GM18519 (cell line): ENCODE measurements at regions not wholly inside any gene's neighbourhood (a gene's known extent, or its start where the extent isn't known, plus 50 kb on each side); places are given as distances from the start of the nearest gene placed in this dataset.
"Not testable (repeated sequence)": the region's sequence is repeated elsewhere in the genome, so short reads cannot be mapped to it uniquely, and the experiment has no call there.

Source experiments
- ATAC-seq: cut with Tn5 transposase; IDR thresholded peaks from one replicate; pipeline ENCODE4 v1.9.1; 2021; ENCODE audit warnings: mild to moderate bottlenecking, moderate library complexity; ENCODE audit not compliant: unreplicated experiment, low FRiP score

DNA sequence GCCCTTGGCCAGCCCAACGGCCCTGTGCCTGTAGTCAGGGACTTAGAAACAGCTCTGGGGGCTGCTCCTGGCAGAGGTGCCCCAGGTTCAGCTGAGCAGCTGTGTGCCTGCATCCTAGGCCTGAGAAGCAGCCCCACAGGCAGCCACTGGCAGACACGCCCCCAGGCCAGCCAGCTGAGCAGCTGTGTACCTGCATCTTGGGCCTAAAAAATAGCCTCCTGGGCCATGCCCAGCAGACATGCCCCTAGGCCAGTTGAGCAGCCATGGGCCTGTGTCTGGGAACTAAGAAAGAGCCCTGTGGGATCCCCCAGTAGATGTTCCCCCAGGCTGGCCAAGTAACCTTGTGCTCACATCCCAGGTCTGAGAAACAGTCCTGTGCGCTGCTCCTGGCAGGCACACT, 64.0 kb downstream of the TBR1 start:
- no peak for ATAC-seq

DNA sequence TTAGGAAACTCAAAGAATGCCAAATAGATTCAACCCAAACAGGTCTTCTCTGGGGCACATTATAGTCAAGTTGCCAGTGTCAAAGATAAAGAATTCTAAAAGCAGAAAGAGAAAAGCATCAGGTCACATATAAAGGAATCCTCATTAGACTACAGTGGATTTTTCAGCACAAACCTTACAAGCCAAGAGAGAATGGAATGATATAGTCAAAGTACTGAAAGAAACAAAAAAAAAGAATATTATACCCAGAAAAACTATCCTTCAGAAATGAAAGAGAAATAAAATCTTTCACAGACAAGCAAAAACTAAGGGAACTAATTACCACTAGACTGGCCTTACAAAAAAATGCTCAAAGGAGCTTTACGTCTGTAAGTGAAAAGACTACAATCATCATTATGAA, 65.5 kb downstream of the TBR1 start:
- no peak for ATAC-seq

DNA sequence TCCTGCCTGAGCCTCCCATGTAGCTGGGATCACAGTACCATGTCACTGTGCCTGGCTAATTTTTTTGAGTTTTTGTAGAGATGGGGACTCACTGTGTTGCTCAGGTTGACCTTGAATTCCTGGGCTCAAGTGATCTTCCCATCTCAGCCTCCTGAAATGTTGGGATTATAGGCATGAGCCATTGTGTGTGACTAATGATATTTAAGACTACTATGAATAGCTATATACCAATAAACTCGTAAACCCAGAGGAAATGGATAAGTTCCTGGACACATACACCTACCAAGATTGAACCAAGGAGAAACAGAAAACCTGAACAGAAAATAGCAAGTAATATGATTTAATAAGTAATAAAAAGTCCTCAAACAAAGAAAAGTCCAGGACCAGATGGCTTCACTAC, 68.0 kb downstream of the TBR1 start:
- ATAC-seq, result no peak

DNA sequence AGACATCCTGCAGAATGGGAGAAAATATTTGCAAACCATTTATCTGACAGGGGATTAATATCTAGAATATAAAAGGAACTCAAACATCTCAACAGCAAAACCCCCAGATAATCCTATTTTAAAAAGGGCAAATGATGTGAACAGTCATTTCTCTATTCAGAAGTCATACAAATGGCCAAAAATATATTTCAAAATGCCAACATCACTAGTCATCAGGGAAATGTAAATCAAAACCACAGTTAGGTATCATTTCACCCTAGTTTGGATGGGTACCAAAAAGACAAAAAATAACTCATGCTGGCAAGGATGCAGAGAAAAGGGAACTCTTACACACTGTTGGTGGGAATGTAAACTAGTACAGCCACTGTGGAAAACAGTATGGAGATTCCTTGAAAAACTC, 70.0 kb downstream of the TBR1 start:
- ATAC-seq, result no peak

DNA sequence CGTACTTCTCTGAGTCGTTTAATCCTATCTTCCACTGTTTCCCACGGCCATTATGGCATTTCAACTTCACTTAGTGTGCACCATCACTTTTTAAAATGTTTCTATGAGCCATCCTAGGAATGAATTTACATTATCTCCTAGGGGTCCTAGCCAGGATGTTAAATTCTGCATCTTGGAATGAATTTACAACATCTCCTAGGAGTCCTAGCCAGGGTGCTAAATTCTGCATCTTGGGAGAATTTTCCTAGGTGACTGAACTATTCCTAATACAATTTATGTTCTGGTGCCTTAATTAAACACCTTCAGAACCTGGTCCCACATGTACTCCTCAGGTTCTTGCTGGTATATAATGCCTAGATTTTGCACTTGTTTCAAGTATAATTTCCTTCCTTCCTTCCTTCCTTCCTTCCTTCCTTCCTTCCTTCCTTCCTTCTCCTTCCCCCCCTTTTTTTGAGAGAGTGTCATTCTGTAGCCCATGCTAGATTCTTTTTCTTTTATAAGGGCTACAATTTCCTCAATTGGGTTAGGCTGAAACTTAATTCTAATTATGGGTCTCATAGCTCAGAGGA, 72.1 kb downstream of the TBR1 start:
- no peak for ATAC-seq

DNA sequence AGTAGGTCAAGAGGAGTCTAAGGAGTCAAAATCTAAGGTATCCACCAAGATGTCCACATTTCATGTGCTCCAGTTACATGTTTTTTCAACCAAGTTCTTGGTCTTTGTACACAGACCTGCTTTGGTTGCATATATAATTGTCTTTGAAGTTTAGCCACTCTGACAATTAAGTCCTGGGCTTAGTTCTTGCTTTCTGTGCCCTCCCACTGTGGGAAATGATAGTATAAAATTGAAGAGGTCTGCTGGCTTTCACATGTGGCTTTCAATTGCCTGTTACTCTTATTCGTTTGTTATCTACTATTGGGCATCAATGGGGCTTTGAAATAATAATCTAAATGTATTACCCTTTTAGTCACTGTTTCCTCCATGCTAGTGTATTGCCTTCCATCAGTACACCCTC, 72.8 kb downstream of the TBR1 start:
- ATAC-seq, result no peak

DNA sequence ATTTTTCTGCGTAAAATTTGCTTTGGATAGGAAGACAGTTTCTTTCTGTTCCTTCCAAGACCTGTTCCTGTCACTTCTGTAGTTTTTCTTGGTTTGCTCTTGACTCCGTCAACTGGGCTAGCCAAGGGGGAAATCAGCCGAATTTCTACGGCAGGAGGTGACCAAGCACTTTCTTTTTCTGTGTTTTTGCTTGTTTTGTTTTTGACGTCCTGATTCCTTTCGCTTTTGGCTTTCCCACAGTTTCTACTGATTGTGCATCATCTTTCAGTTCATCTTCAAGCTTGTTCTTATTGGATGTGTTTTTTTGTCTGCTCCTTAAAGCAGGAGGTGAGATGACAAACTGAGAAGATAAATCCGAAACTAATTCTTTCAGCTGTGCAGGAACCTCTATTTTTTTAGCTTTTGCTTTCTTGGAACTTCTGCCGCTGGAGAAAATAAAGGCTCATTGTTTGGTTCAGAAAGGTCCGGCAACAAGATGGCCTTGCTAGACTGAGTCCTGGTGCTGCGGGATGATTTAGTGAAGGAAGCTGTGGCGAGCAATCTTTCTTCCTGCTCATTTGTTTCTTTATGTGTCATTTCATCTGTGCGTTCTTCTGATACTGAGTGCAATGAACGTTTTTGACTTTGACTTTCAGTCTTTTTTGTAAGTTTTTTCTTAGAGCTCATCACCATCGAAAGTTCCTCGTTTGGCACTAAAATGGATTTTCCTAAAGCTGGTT, 85.0 kb downstream of the TBR1 start:
- ATAC-seq, result peak; percentile 60

DNA sequence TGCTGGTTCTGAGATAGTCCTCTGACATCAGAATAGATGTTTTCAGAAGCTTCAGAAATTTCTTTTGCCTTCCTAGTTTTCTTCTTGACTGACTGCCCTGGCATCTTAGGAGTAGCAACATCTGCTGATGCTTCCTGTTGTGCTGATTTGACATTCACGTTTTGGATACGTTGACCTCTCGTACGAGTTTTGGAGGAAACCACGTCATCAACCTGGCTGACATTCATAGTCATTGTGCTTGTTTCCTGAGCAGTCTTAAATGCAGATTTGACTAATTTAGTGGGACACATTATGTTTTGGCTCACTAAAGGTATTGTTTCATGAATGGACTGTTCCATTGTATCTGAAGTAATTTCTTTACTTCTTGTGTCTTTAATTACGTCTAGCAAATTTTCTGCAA, 86.2 kb downstream of the TBR1 start:
- not testable (repeated sequence) for ATAC-seq

DNA sequence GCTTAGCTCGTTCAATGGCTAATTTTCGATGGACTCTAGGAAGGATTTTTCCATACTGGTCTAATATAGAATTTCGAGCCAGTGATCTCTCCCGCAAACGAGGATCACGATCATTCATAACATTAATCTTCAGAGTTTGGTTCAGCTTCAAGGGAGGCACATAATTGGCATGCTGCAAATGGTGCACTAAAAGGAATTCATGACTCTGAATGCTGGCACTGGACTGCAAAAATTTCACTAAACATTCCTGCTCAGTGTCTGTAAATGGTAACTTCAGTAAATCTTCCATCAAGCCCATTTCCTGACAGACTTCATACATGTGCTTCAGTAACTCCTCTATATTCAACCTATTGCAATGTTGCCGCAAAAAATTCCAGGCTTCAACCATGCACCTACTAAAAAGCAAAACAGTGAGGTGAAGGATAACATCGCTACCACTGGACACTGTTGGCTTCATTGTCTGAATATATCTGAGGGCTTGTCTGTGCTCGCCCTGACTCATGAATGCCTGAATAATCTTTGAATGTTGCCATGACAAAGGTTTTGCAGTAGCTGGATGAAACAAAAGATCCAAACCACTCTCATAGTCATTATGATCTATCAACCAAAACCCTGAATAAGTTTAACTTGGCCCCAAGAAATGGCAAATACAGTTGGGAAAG, 88.7 kb downstream of the TBR1 start:
- not testable (repeated sequence) for ATAC-seq

DNA sequence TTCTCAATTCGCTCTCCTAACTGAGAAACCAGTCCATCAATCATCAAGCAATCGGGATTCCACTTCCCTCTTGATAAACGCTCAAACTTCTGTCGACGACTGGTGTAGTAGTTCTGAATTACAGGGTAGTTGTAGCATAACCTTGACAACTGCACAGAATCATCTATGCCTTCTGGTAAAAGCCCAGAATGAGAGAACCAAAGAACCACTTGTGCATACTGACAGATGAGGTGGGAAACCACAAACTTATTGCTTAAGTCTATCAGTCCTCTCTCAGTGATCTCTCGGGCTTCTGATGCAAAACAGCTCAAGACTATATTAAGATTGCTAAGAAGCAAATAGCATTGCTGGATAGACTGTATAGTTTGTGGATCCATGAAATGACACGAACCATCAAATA, 89.4 kb downstream of the TBR1 start:
- not testable (repeated sequence) for ATAC-seq

DNA sequence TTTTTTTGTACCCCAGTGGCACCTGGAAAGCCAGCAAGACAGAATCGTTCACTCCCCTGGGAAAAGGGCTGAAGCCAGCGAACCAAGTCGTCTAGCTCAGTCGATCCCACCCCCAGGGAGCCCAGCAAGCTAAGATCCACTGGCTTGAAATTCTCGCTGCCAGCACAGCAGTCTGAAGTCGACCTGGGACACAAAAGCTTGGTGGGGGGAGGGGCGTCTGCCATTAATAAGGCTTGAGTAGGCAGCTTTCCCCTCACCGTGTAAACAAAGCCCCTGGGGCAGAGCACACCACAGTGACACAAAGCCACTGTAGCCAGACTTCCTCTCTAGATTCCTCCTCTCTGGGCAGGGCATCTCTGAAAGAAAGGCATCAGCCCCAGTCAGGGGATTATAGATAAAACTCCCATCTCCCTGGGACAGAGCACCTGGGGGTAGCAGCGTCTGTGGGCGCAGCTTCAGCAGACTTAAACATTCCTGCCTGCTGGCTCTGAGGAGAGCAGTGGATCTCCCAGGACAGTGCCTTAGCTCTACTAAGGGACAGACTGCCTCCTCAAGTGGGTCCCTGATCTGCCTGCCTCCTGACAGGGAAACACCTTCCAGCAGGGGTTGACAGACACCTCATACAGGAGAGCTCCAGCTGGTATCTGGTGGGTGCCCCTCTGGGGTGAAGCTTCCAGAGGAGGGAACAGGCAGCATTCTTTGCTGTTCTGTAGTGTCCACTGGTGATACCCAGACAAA, 97.4 kb downstream of the TBR1 start:
- ATAC-seq, result not testable (repeated sequence)

DNA sequence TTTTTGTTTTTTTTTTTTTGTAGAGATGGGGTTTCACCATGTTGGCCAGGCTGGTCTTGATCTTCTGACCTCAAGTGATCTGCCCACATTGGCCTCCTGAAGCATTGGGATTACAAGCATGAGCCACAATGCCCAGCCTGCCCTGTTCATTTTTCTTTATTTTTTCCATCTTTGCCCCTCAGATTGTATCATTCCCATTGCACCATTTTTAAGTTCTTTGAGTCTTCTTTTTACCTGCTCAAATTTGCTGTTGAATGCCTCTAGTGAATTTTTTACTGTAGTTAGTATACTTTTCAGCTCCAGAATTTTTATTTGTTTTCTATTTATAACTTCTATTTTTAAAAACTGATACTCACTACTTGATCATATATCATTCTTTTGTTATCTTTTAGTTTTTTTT, 101.4 kb upstream of the SLC4A10 start:
- no peak for ATAC-seq

DNA sequence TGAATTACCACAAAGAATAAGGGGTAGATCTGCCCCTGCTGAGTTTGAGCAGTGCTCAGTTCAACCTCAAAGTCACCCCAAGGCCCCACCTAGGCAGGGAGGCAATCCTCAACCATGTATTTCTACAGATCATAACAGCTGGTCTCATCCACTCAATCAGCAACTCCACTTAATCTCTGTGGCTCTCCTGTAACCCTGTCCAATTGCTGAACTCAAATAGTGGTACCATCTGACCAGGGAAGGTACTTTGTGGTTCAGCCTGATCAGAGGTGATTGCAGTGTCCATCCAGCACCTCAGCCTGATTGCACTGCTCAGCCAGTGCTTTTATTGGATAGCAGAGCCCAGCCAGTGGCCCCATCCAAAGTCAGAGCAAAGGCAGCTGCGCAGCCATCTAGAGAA, 91.0 kb upstream of the SLC4A10 start:
- ATAC-seq, result no peak

DNA sequence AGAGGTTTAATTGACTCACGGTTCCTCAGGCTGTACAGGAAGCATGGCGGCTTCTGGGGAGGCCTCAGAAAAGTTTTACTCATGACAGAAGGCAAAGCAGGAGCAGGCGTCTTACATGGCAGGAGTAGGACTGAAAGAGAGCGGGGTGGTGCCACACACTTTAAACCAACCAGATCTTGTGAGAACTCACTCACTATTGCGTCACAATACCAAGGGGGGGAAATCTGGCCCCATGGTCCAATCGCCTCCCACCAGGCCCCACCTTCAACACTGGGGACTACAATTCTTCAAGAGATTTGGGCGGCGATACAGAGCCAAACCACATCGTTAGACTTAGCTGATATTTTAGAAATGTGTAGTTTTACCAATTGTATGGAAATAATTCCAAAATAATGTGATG, 77.6 kb upstream of the SLC4A10 start:
- no peak for ATAC-seq

DNA sequence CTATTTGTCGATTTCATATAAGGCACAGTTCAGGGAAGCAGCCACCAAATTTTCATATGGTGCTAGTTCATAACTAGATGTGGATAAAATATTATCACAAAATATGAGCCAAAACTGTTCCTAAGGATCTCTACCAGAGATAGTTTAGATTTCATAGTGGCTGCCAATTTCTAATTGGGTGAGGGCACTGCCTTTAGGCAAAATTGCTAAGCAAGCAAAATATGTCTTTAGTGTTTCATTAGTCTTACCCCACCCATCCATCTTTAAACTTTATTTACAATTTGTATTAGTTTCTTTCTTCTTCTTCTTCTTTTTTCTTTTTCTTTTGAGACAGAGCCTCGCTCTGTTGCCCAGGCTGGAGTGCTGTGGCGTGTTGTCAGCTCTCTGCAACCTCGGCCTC, 77.1 kb upstream of the SLC4A10 start:
- no peak for ATAC-seq

DNA sequence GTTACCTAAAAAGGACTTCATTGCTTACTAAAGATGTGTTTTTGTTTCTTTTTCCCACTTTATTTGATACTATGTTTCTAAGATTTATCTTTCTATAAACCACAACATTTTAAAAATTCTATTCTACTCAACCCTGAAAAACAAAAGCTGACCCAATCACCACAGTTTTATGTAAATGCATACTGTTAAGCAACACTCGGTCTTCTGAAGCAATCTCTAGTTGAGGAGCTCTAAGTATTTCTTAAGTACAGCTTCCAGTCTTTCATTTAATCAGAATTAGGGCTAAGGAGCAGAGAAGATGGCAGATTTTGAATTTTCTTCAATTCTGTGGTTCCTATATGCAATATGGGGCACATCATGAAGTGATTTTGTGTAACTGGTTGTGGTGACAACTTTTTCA, 72.2 kb upstream of the SLC4A10 start:
- no peak for ATAC-seq

DNA sequence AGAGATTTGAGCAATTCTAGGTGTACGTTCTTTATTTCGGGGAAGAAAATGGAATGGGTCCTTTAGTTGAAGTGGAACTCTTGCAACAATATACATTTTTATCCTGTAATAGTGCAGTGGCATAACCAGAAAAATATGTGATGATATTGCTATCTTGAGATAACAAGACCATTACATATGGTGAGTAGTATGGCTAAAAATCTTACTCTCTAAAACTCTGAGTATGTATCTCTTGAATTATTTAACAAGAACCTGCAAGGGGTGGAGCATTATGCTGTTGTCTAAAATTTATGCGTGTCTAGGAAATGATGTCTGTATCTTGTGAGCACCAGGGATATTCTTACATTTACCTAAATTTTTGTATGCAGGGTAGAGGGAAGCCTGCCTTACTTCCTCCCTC, 68.4 kb upstream of the SLC4A10 start:
- ATAC-seq, result no peak

DNA sequence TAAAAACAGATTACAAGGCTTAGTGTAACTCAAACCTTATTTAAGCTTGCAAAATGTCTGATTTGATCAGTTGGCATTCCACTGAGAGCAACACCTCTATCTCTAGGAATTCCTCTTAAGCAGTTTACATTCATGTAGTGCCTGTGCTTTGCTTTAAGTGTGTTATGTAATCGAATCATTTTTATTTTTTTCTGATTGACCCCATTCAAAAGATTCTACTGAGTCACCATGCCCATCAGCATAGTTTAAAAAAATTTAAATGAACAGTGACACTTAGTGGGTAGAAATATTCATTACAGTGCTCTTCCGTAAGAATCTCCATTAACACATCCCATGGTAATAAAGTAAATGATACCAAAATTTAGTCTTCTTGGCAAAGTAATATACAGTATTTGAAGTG, 67.8 kb upstream of the SLC4A10 start:
- no peak for ATAC-seq

DNA sequence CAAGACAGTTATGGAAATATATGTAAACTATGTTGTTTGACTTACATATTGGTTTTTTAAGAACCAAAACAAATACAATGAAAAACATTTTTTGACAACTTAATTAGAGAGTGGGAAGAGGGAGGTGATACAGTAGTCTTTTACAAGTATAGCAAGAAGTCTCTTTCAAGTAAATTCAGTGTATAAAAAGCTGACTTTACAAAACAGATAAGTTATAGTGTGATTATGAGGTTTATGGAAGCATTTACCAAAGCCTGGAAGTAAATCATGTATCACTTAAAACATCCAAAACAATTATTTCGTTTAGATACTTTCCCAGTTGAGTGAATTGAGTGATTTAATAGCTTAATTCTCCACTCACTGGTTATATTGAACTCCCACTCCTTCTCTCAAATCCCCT, 66.7 kb upstream of the SLC4A10 start:
- no peak for ATAC-seq

DNA sequence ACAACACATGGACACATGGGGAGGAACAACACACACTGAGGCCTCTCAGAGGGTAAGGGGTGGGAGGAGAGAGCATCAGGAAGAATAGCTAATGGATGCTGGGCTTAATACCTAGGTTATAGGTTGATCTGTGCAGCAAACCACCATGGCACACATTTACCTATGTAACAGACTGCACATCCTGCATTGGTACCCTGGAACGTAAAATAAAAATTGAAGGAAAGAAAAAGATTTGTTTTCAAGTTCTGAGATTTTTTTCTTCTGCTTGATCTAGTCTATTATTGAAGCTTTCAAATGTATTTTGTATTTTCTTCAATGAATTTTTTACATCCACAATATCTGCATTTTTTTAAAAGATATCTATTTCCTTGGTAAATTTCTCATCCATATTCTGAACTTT, 59.3 kb upstream of the SLC4A10 start:
- ATAC-seq, result no peak

DNA sequence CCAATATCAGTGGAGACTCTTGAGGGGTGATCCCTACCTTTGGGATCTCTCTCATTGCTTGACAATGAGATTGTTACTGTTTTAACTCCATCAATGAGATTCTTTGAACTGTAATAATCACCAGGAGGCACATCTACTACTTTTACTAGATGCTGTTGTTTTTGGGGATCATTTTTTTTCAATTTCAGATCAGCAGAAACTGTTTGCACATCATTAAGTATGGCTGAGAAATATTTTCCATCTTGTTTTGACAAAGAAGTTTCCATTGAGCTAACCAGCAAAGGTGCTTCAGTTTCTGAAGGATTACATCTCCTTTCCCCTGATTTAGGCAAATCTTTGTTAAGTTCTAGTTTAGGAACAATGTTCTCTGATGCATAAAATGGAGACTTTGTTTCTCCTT, 54.8 kb upstream of the SLC4A10 start:
- ATAC-seq, result no peak
